Anterior cingulate cortex (tissue), 58 donors: ENCODE measurements at regions not wholly inside any gene's neighbourhood (a gene's known extent, or its start where the extent isn't known, plus 50 kb on each side); places are given as distances from the start of the nearest gene placed in this dataset.
"Not testable (repeated sequence)": the region's sequence is repeated elsewhere in the genome, so short reads cannot be mapped to it uniquely, and the experiment has no call there.

Source experiments
- DNase-seq, 58 donors: peaks; one replicate each; lab custom pipeline; 2025; lab: John Stamatoyannopoulos, UW

- DNase-seq: no peak
These were observed 115.2 kb downstream of the ZNF37A start for GRCh38 chr10:38209332-38209731.

- DNase-seq: not testable (repeated sequence)
These were observed 115.6 kb downstream of the ZNF37A start for GRCh38 chr10:38209748-38210147.

GRCh38 chr10:38212460-38212859, 118.3 kb downstream of the ZNF37A start:
- no peak for DNase-seq

- no peak for DNase-seq
These were observed 132.2 kb downstream of the ZNF37A start for GRCh38 chr10:38226385-38226784.

- DNase-seq: no peak
These were observed 134.3 kb downstream of the ZNF37A start for GRCh38 chr10:38228394-38228793.

- not testable (repeated sequence) for DNase-seq
These were observed 144.3 kb downstream of the ZNF37A start for GRCh38 chr10:38238479-38238878.

GRCh38 chr10:38242061-38242649, 148.0 kb downstream of the ZNF37A start:
- not testable (repeated sequence) for DNase-seq

- DNase-seq: not testable (repeated sequence)
These were observed 154.0 kb downstream of the ZNF37A start for GRCh38 chr10:38248113-38248512.

- not testable (repeated sequence) for DNase-seq
These were observed 158.4 kb downstream of the ZNF37A start for GRCh38 chr10:38252551-38252950.

- DNase-seq: peak in 1 of 58 donors; percentile 20
These were observed 173.4 kb downstream of the ZNF37A start for GRCh38 chr10:38267555-38267954.

GRCh38 chr10:38271031-38271430, 176.9 kb downstream of the ZNF37A start:
- not testable (repeated sequence) for DNase-seq

GRCh38 chr10:38274879-38275278, 180.7 kb downstream of the ZNF37A start:
- DNase-seq: not testable (repeated sequence)

GRCh38 chr10:38292560-38292959, 198.4 kb downstream of the ZNF37A start:
- not testable (repeated sequence) for DNase-seq

GRCh38 chr10:38310111-38310510, 216.0 kb downstream of the ZNF37A start:
- not testable (repeated sequence) for DNase-seq

- DNase-seq: not testable (repeated sequence)
These were observed 221.1 kb downstream of the ZNF37A start for GRCh38 chr10:38315090-38315805.

- not testable (repeated sequence) for DNase-seq
These were observed 227.3 kb downstream of the ZNF37A start for GRCh38 chr10:38321393-38321792.

GRCh38 chr10:38330306-38330705, 236.2 kb downstream of the ZNF37A start:
- not testable (repeated sequence) for DNase-seq

- DNase-seq: not testable (repeated sequence)
These were observed 237.0 kb downstream of the ZNF37A start for GRCh38 chr10:38331106-38331505.

- DNase-seq: not testable (repeated sequence)
These were observed 239.6 kb downstream of the ZNF37A start for GRCh38 chr10:38333699-38334098.

- DNase-seq: not testable (repeated sequence)
These were observed 256.5 kb downstream of the ZNF37A start for GRCh38 chr10:38350645-38351044.

GRCh38 chr10:38354410-38354809, 260.3 kb downstream of the ZNF37A start:
- peak in 1 of 58 donors; percentile 6 for DNase-seq
